ENCODE measurements at regions not wholly inside any gene's neighbourhood (a gene's known extent, or its start where the extent isn't known, plus 50 kb on each side); places are given as distances from the start of the nearest gene placed in this dataset.

DNA sequence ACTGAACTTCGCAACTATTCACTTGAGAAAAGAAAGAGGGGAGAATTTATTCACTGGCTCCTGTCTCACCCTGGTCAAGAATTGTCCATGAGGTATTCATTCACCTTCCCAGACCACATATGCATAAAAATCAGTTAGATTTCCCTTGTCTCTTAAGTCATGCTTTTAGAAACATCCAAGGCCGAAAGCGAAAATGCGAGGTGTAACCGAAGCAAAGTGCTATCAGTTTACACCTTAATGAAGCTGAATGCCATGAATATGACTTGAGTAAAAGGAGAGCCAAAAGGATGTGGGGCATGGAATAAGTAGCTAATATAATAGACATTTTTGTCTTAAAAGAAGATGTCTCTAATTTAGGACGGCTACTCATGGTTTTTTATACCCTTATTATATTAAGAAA is 965.6 kb upstream of the CHORDC1 start:
- TF ChIP-seq, protein P1, sequence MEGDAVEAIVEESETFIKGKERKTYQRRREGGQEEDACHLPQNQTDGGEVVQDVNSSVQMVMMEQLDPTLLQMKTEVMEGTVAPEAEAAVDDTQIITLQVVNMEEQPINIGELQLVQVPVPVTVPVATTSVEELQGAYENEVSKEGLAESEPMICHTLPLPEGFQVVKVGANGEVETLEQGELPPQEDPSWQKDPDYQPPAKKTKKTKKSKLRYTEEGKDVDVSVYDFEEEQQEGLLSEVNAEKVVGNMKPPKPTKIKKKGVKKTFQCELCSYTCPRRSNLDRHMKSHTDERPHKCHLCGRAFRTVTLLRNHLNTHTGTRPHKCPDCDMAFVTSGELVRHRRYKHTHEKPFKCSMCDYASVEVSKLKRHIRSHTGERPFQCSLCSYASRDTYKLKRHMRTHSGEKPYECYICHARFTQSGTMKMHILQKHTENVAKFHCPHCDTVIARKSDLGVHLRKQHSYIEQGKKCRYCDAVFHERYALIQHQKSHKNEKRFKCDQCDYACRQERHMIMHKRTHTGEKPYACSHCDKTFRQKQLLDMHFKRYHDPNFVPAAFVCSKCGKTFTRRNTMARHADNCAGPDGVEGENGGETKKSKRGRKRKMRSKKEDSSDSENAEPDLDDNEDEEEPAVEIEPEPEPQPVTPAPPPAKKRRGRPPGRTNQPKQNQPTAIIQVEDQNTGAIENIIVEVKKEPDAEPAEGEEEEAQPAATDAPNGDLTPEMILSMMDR (IDR thresholded peaks at IDR 0.05), result no peak
- no peaks in the 10 kb centered on the region for H3K79me2 ChIP-seq (ENCODE audit: insufficient read depth, low read length)
- H3K9ac ChIP-seq (ENCODE audit: insufficient read depth, low read length, poor library complexity, severe bottlenecking), result no peak overlapping the region
- no CpG with 5 or more reads among the region's 6 CpGs for WGBS (ENCODE audit: insufficient coverage)
- Mint-ChIP-seq H3K36me3 (no peaks in the 10 kb centered on the region), H3K9me3 (peaks cover 0 to 8% (median 2%) of the 10 kb centered on the region in 7 donors), H3K4me1 (no peaks in the 10 kb centered on the region), H3K4me3 (no peak overlapping the region), H3K27ac (no peak overlapping the region), H3K27me3 (ENCODE audit: low read depth in 3 of 3) (no peaks in the 10 kb centered on the region)
- H2AFZ ChIP-seq (ENCODE audit: insufficient read depth, low read depth, low read length, poor library complexity, severe bottlenecking), result no peak overlapping the region
- H3K36me3 ChIP-seq (replicated peaks in 1 of 2; ENCODE audit: control insufficient read depth in 1 of 2, insufficient read depth in 2 of 2, low read length in 2 of 2), result no peaks in the 10 kb centered on the region
- intact Hi-C loops (cut with micrococcal nuclease), result no loop called here
- DNase-seq, result no peak
- no peaks in the 10 kb centered on the region for H4K20me1 ChIP-seq (ENCODE audit: insufficient read depth, low read length)
- no peak overlapping the region for H3K27ac ChIP-seq (ENCODE audit: low read depth in 1 of 2, low read length in 2 of 2)
- no peaks in the 10 kb centered on the region for H3K27me3 ChIP-seq (ENCODE audit: control insufficient read depth in 2 of 2, insufficient read depth in 2 of 2, low read length in 2 of 2)
- H3K4me3 ChIP-seq (replicated peaks in 1 of 3; ENCODE audit: low read depth in 2 of 3, low read length in 3 of 3), result no peak overlapping the region
- no peaks in the 10 kb centered on the region for H3K4me1 ChIP-seq (ENCODE audit: control insufficient read depth in 1 of 2, insufficient read depth in 2 of 2, low read length in 2 of 2)
- H3K4me2 ChIP-seq (replicated peaks; ENCODE audit: extremely low read depth, low read length, poor library complexity, severe bottlenecking), result no peak overlapping the region
- peaks cover 3 to 10% of the 10 kb centered on the region in 2 donors for H3K9me3 ChIP-seq (replicated peaks in 1 of 2; ENCODE audit: control insufficient read depth in 1 of 2, insufficient read depth in 1 of 2, low read length in 2 of 2)

DNA sequence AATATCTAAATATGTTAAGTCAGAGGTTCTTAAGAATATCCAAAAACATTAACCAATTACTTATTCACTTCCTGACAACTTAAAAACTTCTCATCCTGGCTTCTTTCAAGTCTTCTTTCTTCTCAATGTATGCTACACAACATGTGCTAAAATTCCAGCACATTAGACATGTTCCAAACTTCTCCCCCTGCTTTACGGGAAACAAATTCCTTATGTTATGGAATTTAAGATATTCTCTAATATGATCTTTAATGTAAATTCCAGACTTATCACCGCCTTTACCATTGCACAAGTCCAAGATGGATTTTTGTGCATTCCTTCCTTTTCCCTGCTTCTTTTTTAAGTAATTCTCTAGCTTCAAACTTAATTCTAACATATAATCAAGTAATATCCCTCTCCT is 964.5 kb upstream of the CHORDC1 start:
- H2AFZ ChIP-seq (ENCODE audit: insufficient read depth, low read depth, low read length, poor library complexity, severe bottlenecking), result no peak overlapping the region
- Mint-ChIP-seq H3K27me3 (ENCODE audit: low read depth in 3 of 3) (no peaks in the 10 kb centered on the region), H3K9me3 (peaks cover 0 to 10% (median 5%) of the 10 kb centered on the region in 7 donors), H3K36me3 (no peaks in the 10 kb centered on the region), H3K27ac (no peak overlapping the region), H3K4me3 (no peak overlapping the region), H3K4me1 (no peaks in the 10 kb centered on the region)
- no CpG with 5 or more reads among the region's 2 CpGs for WGBS (ENCODE audit: insufficient coverage)
- no peak overlapping the region for H3K27ac ChIP-seq (ENCODE audit: low read depth in 1 of 2, low read length in 2 of 2)
- H3K9me3 ChIP-seq (replicated peaks in 1 of 2; ENCODE audit: control insufficient read depth in 1 of 2, insufficient read depth in 1 of 2, low read length in 2 of 2), result peaks cover 9 to 16% of the 10 kb centered on the region in 2 donors
- intact Hi-C loops (cut with micrococcal nuclease), result no loop called here
- H3K79me2 ChIP-seq (ENCODE audit: insufficient read depth, low read length), result no peaks in the 10 kb centered on the region
- H3K27me3 ChIP-seq (ENCODE audit: control insufficient read depth in 2 of 2, insufficient read depth in 2 of 2, low read length in 2 of 2), result no peaks in the 10 kb centered on the region
- no peaks in the 10 kb centered on the region for H3K36me3 ChIP-seq (replicated peaks in 1 of 2; ENCODE audit: control insufficient read depth in 1 of 2, insufficient read depth in 2 of 2, low read length in 2 of 2)
- H4K20me1 ChIP-seq (ENCODE audit: insufficient read depth, low read length), result no peaks in the 10 kb centered on the region
- no peak for DNase-seq
- no peak overlapping the region for H3K9ac ChIP-seq (ENCODE audit: insufficient read depth, low read length, poor library complexity, severe bottlenecking)
- H3K4me3 ChIP-seq (replicated peaks in 1 of 3; ENCODE audit: low read depth in 2 of 3, low read length in 3 of 3), result no peak overlapping the region
- TF ChIP-seq, protein P1 (IDR thresholded peaks at IDR 0.05), result no peak
- H3K4me2 ChIP-seq (replicated peaks; ENCODE audit: extremely low read depth, low read length, poor library complexity, severe bottlenecking), result no peak overlapping the region
- no peaks in the 10 kb centered on the region for H3K4me1 ChIP-seq (ENCODE audit: control insufficient read depth in 1 of 2, insufficient read depth in 2 of 2, low read length in 2 of 2)

Measured in CD14-positive monocyte (primary cell).